ENCODE measurements at regions not wholly inside any gene's neighbourhood (a gene's known extent, or its start where the extent isn't known, plus 50 kb on each side); places are given as distances from the start of the nearest gene placed in this dataset.

GRCh38 chr2:16327326-16327725, 338.3 kb downstream of the CYRIA start (continued):
- TF ChIP-seq RAD21 (IDR thresholded peaks at IDR 0.05) (no peak), JUND (IDR thresholded peaks at IDR 0.05) (no peak), FOXA2 (IDR thresholded peaks at IDR 0.05) (no peak)

- H3K4me3 ChIP-seq (ENCODE audit: low read depth in 1 of 3, low read length in 3 of 3), result no peak overlapping the region
- no peak overlapping the region for H3K9ac ChIP-seq (ENCODE audit: low read depth in 1 of 2, low read length in 2 of 2)
- no peaks in the 10 kb centered on the region for H3K36me3 ChIP-seq (ENCODE audit: control insufficient read depth in 4 of 4, insufficient read depth in 3 of 4, low read depth in 1 of 4, low read length in 3 of 4)
- WGBS, result 87% methylated on average over 2 of the region's 2 CpGs
- H3K4me1 ChIP-seq (ENCODE audit: control insufficient read depth in 4 of 4, insufficient read depth in 4 of 4, low read length in 3 of 4), result no peaks in the 10 kb centered on the region
- no peaks in the 10 kb centered on the region for H3K27me3 ChIP-seq (ENCODE audit: control insufficient read depth in 4 of 4, insufficient read depth in 4 of 4, low read length in 3 of 4)
- no peak overlapping the region for H3K27ac ChIP-seq (ENCODE audit: low read depth in 1 of 2, low read length in 2 of 2)
- H3K9me3 ChIP-seq (ENCODE audit: control insufficient read depth in 4 of 4, low read length in 3 of 4), result no peaks in the 10 kb centered on the region
- TF ChIP-seq TAF1 (conservative IDR thresholded peaks at IDR 0.05) (no peak), JUND (IDR thresholded peaks at IDR 0.05) (no peak), SP1 (IDR thresholded peaks at IDR 0.05) (no peak), RAD21 (IDR thresholded peaks at IDR 0.05) (no peak), REST (IDR thresholded peaks at IDR 0.05) (no peak), FOXA1 (IDR thresholded peaks at IDR 0.05) (no peak), FOXA2 (IDR thresholded peaks at IDR 0.05) (no peak), EGR1 (IDR thresholded peaks at IDR 0.05; ENCODE audit: low read depth in 2 of 2) (no peak), RXRA (IDR thresholded peaks at IDR 0.05) (no peak), CTCF (IDR thresholded peaks at IDR 0.05; ENCODE audit: low read depth, low read length, missing input control) (no peak), YY1 (IDR thresholded peaks at IDR 0.05) (no peak), HNF4G (IDR thresholded peaks at IDR 0.05) (no peak), NR2F2 (IDR thresholded peaks at IDR 0.05) (no peak), HNF4A (conservative IDR thresholded peaks at IDR 0.05) (no peak), ZBTB33 (IDR thresholded peaks at IDR 0.05) (no peak)
- DNase-seq (ENCODE audit: low spot score), result no peak
Measured at GRCh38 chr2:16326711-16327300, 338.8 kb downstream of the CYRIA start.
